NCI-H1930 (cell line): ENCODE measurements at regions not wholly inside any gene's neighbourhood (a gene's known extent, or its start where the extent isn't known, plus 50 kb on each side); places are given as distances from the start of the nearest gene placed in this dataset.
"Not testable (repeated sequence)": the region's sequence is repeated elsewhere in the genome, so short reads cannot be mapped to it uniquely, and the experiment has no call there.

ENCODE experiments used
- DNase-seq, 2 experiments: peaks; one replicate each; lab custom pipeline; 2025; lab: John Stamatoyannopoulos, UW

DNA sequence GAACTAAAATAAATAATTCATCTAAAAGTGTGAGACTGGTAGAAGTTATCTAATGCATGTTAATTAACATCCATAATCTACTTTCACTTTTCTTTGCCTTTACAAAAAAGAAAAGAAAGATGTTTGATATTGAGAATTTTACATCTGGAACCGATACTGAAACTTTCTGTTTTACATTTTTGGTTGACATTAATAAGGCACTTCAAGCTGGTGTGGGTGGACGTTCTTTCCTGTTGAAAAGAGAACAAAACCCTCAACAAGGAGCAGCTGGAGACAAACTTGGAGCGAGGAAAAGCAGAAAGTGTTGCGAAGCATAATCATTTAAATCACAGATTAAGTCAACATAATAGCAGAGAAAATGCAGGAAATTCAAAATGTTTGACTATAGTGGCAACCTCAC lies 575.2 kb upstream of the ADGRB3 start:
- DNase-seq: no peak

DNA sequence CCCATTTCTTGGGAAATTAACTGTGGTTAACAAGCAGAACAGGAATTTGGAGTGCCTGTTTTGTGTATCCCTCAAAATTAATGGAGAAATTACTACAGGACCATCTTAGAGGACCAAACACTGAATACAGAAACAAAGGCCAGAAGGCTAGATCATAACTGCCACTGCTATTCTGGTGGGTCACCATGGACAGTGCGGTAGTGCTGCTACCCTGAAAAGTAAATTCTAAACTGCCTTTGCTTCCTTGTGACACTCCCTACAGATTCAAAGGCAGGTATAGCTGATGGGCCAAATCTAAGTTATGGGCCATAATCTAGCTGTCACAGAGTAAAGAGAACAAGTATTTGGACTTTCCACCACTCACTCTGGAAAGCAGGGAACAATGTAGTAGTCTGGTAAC lies 575.8 kb upstream of the ADGRB3 start:
- no peak for DNase-seq

DNA sequence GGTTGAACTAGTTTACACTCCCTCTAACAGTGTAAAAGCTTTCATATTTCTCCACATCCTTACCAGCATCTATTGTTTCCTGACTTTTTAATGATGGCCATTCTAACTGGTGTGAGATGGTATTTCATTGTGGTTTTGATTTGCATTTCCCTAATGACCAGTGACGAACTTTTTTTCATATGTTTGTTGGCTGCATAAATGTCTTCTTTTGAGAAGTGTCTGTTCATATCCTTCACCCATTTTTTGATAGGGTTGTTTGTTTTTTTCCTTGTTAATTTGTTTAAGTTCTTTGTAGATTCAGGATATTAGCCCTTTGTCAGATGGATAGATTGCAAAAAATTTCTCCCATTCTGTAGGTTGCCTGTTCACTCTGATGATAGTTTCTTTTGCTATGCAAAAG lies 578.5 kb upstream of the ADGRB3 start:
- DNase-seq: not testable (repeated sequence)

DNA sequence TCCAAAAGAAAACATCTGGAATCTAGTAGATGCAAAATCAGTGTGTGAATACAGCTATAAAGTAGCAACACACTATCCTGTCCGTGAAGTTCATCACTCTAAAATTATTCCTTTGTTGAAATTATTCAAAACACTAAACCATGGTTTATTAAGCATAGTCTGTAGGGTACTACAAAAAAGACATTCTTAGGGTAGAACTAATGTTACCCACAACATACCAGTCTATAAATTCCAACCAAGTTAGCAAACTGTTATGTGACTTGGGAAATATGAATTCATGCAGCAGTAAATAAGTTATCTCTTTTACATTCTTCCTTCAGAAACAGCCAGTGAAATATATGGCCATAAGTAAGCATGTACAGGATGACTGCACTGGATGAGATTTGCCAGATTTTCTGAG lies 580.3 kb upstream of the ADGRB3 start:
- no peak for DNase-seq

DNA sequence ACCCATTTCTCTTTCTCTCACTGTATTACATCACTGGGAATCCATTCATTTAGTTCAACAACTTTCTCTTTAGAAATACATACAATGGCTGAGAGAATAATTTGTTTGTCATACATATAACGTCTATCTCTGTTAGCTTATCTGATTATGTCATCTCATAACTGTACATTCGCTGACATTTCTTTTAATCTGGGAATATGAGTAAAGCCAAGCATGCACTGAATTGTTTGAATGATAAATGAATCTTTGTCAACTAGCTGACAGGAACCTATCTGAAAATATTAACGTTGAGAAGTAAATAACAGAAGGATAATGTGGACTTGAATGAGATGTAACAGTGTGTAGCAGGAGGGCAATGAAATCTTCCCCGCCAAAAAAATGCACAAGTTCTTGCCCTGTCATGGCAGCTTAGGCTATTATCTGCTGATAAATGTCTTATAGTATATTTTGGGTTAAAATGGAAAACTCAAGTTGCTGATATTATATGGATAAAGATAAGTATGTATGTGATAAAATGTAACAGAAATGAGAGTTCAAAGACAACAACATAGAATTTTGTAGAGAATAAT lies 581.2 kb upstream of the ADGRB3 start:
- DNase-seq: no peak

DNA sequence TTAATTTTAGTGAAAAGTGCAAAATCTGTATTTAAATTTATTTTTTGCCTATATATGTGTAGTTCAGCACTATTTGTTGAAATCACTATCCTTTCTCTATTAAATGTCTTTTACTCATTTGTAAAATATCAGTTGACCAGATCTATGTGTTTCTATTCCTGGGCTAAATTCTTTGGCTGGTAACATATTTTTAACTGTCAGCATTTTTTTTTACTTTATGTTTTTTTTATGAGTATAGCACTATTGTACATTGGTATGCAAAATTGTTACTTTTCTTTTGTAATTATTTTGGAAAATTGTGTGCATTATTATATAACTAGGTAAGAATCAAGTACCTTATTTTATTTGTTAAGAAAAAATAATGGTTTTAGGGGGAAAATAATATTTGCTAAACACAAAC lies 582.8 kb upstream of the ADGRB3 start:
- no peak for DNase-seq

DNA sequence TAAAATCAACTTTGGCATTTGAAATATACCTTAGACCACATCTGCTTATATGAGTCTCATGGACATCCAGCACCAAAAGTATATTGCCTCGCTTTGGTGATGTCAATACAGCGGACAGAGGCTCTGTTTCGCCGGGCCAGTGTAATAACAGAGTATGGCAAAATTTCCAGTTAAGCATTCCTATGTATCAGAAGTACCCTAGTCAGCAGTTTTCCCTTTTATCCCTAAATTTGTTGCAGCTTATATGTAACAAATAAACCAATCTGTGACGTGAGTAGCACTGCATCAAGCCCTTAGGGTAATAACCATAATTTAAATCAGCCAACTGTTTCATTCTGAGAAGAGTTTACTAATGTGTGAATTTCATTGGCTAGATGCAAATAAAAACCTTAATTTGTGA lies 585.5 kb upstream of the ADGRB3 start:
- DNase-seq: no peak

DNA sequence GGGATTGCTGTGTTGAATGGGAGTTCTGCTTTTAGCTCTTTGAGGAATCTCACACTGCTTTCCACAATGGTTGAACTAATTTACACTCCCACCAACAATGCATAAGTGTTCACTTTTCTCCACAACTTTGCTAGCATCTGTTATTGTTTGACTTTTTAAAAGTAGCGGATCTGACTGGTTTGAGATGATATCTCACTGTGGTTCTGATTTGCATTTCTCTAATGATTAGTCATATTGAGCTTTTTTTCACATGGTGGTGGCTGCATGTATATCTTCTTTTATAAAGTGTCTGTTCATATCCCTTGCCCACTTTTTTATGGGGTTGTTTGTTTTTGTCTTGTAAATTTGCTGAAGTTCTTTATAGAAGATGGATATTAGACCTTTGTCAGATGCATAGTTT lies 588.3 kb upstream of the ADGRB3 start:
- no peak for DNase-seq

DNA sequence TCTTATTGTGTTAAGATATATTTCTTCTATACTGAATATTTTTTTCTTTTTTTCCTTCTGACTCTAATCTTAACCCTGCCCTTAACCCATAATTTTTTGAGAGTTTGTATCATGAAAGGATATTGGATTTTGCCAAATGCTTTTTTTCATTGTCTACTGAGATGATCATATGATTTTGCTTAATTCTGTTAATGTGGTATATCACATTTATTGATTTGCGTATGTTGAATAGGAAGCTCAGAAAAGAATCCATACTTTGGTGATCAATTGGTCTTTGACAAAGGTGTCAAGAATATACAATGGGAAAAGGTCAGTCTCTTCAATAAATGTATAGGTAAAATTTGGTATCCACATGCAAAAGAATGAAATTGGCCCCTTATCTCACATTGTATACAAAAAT lies 588.8 kb upstream of the ADGRB3 start:
- DNase-seq: no peak

DNA sequence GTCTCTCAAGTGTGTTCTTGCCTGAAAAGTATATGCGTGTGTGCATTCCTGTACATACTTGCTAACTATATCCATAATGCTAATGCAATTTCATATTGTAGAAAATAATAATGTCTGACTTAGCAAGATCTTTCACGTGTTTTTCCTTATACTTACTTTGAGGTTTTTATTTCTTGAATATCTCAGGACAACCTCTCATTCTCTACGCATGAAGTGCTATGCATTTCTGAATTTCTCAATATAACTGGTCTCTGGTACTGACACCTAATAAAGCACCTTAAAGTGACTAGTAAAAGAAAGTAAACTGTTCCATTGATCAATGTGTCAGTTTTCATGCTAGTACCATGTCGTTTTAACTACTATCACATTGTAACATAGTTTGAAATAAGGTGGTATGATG lies 589.9 kb upstream of the ADGRB3 start:
- no peak for DNase-seq

DNA sequence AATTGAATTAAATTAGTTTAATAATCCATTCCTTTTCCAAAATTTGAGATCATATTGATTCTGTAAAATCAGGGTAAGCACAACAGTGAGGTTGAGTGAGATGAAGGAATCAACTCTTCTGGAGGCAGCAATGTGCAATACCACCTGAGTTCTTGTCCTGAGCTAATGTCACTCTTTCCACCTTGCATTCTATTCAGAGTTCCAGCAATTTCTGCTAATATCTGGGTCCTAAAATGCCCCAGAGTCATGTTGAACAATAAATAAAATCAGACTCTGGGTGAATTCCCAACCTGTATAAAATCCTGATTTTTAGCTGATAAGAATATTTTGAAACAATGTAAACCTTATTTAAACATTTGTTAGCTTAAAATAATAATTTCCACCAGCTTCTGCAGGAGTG lies 590.8 kb upstream of the ADGRB3 start:
- DNase-seq: no peak

DNA sequence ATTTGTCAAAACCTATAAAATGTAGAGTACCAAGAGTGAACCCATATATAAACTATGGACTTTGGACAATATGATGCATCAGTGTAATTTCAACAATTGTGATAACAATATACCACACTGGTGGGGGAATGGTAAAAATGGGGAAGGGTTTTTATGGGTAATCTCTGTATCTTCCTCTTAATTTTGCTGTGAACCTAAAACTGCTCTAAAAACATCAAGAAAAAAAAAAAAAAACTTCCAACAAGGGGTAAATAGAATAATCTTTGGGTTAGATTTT lies 592.0 kb upstream of the ADGRB3 start:
- no peak for DNase-seq

DNA sequence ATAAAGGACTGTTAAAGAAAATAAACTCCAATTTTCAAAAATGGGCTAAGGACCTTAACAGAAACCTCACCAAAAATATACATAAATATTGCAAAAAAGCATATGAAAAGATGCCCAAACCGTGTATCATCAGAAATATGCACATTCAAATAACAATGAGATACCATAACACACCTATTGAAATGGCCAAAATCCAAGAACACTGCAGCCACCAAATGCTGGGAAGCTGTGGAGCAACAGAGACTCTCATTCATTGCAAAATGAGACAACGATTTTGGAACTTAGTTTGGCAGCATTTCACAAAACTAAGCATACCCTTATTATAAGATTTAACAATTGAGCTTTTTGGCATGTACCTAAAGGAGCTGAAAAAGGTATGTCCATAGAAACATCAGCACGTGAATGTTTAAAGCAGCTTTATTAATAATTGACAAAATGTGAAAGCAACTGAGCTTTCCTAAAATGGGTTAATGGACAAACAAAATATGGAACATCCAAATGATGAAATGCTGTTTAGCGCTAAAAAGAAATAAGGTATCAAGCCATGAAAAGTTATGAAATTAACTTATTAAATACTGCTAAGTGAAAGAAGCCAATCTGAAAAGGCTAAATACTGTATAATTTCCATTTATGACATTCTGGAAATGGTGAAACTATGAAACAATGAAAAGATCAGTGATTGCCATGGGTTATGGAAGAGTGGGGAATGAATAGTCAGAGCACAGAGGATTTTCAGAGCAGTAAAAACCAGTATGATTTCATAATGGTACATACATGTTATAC lies 592.6 kb upstream of the ADGRB3 start:
- DNase-seq: no peak

DNA sequence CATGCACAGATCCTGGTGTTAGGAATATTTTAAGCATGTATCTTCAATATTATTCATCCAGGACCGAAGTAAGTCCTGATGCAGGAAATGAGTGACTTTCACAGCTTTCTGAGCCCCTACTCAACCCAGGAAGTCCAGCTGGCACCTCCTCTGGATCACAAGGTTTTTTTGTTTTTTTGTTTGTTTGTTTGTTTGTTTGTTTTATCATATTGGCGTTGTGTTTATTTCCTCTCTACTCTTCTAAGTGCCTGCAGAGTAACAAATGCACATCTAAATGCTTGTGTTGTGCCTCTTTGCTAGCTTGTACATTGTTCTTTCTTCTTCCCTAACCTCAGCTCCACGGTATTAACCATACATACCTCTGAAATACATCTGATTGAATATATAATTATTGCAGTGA lies 594.3 kb upstream of the ADGRB3 start:
- no peak for DNase-seq

DNA sequence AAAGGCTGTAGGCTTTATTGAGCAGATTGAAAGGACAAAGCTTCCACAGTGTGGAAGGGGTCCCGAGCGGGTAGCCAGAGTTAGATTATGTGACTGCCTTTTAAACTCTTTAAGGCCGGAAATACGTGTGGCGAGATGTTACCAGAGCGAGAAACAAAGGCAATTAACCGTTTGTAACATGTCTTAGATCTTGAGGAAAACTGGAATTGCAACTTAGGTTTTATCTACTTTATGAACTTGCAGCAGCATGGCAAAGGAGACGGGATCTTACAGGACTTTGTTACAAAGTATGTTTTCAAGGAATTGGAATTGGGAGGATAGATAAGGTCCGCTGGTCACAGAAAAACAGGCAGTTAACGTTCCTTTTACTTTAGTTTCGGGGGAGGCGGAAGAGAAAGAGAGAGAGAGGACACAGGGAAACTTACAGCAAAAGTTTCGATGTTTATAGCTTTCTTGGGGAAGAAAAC lies 594.7 kb upstream of the ADGRB3 start:
- no peak for DNase-seq

DNA sequence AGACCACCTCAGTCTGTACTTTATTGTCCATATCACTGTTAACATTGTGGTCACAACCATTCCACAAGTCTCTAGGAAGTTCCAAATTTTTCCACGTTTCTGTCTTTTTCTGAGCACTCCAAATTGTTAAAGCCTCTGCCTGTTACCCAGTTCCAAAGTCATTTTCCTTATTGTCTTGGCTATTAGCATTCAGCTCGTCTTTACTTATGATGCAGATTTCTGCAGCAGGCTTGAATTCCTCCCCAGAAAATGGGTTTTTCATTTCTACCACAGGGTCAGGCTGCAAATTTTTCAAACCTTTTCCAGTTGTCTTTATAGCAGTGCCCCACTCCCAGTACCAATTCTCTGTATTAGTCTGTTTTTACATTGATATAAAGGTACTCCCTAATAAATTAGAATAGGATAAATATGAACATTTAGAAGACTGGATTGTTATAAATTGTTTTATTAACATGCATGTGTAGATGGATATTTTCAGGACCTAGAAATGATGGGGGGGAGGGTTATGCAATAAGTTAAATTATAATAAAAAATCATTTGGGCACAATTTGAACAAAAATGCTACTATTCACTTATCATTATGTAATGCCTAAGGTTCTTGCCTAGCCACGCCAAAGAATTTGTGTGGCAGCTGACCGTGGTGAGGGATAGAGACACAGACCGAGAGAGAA lies 595.3 kb upstream of the ADGRB3 start:
- no peak for DNase-seq

DNA sequence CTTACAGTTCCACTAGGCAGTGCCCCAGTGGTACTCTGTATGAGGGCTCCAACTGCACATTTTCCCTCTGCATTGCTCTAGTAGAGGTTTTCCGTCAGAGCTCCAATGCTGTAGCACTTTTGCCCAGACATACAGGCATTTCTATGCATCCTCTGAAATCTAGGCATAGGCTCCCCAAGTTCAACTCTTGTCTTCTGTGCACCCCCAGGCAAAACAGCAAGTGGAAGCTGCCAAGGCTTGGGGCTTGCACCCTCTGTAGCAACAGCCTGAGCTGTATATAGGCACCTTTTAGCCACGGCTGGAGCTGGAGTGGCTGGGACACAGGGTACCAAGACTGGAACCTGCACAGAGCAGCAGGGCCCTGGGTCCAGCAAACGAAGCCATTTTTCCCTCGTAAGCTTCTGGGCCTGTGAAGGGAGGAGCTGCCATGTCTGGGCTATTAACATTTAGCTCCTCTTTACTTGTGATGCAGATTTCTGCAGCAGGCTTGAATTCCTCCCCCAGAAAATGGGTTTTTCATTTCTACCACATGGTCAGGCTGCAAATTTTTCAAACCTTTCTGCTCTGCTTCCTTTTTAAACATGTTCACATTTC lies 596.2 kb upstream of the ADGRB3 start:
- no peak for DNase-seq

DNA sequence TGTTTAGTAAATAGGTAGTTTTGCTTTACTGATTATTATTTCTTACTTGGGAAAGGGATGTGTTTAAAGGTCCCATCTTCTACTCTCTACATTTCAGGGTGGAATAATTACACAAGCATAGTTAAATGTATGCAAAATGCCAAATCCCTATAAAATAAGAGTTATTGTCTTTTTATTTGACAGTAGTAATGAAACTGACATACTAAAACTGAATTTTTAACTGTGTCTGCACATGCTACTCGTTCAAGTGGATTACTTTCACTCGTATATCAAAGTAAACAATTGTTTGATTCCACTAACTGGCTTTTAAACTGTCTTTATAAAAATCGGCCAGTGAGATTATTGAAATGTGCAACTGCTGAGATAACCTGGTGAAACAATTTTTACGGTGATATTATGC lies 602.9 kb upstream of the ADGRB3 start:
- DNase-seq: no peak

DNA sequence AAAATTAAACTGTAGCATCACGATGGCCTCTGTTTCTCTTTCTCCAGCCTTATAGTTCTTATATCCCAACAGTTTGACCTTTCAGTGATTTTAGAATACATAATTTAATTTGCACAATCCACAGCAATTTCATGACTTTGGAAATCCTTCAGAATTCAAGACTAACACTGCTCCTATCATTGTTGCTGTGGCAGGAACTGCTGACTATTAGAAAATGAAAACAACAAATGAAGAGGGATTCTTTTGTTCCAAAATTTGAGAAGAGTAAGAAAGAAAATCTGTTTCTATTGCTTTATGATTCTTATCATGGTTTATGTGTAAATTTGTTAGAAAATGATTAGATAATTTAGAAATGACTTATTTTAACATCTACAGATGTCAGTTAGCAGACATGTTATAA lies 604.0 kb upstream of the ADGRB3 start:
- DNase-seq: no peak

DNA sequence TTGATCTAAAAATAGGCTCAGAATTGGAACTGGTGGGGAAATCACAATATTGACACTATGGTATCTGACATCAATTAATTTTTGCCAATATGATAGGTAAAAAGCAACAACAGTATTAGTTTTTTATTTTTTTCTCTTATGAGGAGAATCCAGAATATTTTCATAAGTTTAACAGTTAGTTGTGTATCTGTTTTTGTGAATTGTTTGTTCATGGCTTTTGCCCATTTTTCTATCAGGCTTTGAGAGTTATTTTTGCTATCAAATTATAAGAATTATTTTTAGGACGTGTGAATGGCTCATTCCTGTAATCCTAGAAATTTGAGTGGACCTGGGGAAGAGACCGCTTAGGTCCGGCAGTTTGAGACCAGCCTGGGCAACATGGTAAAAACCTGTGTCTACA lies 608.6 kb upstream of the ADGRB3 start:
- no peak for DNase-seq

DNA sequence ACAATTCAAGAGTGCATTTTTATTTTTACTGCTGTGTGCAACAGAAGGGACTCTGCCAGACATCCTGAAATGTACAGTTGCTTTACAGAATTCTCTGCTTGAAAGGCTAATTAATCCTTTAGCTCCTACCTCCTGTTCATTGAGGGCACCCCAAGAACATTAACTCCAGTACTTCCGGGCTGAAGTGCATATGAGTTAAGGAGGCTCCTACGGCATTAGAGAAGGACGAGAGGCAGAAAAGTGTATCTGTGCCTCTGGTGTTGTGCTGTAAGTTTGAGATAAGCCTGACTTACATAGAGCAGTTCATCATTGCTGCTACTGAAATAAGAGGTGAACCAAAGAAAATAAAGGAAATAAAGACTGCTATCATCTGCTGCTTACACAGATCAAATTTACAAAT lies 609.3 kb upstream of the ADGRB3 start:
- no peak for DNase-seq

DNA sequence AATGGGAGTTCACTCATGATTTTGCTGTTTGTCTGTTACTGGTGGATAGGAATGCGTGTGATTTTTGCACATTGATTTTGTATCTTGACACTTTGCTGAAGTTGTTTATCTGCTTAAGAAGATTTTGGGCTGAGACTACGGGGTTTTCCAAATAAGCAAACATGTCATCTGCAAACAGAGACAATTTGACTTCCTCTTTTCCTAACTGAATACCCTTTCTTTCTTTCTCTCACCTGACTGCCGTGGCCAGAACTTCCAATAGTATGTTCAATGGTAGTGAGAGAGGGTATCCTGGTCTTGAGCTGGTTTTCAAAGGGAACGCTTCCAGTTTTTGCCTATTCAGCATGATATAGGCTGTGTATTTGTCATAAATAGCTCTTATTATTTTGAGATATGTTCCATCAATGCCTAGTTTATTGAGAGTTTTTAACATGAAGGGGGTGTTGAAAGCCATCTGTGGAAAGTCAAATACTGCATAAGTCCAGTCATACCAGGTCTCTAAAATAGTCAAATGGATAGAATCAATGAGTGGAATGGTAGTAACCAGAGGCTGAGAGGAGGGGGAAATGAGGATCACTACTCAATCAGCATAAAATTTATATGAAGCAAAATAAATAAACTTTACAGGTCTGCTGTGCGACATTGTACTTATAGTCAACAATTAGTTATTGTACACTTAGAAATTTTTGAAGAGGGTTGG lies 610.4 kb upstream of the ADGRB3 start:
- DNase-seq: no peak

DNA sequence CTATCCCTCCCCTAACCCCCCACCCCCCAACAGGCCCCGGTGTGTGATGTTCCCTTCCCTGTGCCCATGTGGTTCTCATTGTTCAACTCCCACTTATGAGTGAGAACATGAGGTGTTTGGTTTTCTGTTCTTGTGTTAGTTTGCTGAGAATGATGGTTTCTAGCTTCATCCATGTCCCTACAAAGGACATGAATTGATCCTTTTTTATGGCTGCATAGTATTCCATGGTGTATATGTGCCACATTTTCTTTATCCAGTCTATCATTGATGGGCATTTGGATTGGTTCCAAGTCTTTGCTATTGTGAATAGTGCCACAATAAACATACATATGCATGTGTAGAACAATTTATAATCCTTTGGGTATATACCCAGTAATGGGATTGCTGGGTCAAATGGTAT lies 612.1 kb upstream of the ADGRB3 start:
- DNase-seq: not testable (repeated sequence)
